ENCODE measurements at regions not wholly inside any gene's neighbourhood (a gene's known extent, or its start where the extent isn't known, plus 50 kb on each side); places are given as distances from the start of the nearest gene placed in this dataset.

- H3K9me3 Mint-ChIP-seq: peaks cover 8% of the 10 kb centered on the region
- no peak for DNase-seq
- no peak overlapping the region for H3K4me3 Mint-ChIP-seq
- H3K27ac Mint-ChIP-seq: no peak overlapping the region
- H3K27me3 Mint-ChIP-seq: peaks cover 44% of the 10 kb centered on the region
- no peaks in the 10 kb centered on the region for H3K36me3 Mint-ChIP-seq (ENCODE audit: low read depth)
- peaks cover 14% of the 10 kb centered on the region for H3K4me1 Mint-ChIP-seq (ENCODE audit: low read depth)
Observed at GRCh38 chr11:69429716-69430491, 51.6 kb upstream of the LINC01488 start.

- Mint-ChIP-seq H3K4me1 (ENCODE audit: low read depth) (peaks cover 10% of the 10 kb centered on the region), H3K36me3 (ENCODE audit: low read depth) (no peaks in the 10 kb centered on the region), H3K4me3 (no peak overlapping the region), H3K27me3 (peaks cover 46% of the 10 kb centered on the region), H3K9me3 (peaks cover 3% of the 10 kb centered on the region), H3K27ac (no peak overlapping the region)
- no peak for DNase-seq
Observed at GRCh38 chr11:69430566-69430965, 50.9 kb upstream of the LINC01488 start.

GRCh38 chr11:69431136-69431535, 50.3 kb upstream of the LINC01488 start:
- peaks cover 4% of the 10 kb centered on the region for H3K4me1 Mint-ChIP-seq (ENCODE audit: low read depth)
- H3K27me3 Mint-ChIP-seq: peaks cover 49% of the 10 kb centered on the region
- H3K27ac Mint-ChIP-seq: no peak overlapping the region

More at GRCh38 chr11:69431136-69431535, 50.3 kb upstream of the LINC01488 start:
- Mint-ChIP-seq H3K9me3 (no peaks in the 10 kb centered on the region), H3K4me3 (no peak overlapping the region), H3K36me3 (ENCODE audit: low read depth) (no peaks in the 10 kb centered on the region)
- no peak for DNase-seq

Measured in activated T-cell treated with anti-CD3 and anti-CD28 coated beads, Interleukin-2, amount 50 U/mL, for 24 hours (primary cell).